PC-9 (cell line): ENCODE measurements at regions not wholly inside any gene's neighbourhood (a gene's known extent, or its start where the extent isn't known, plus 50 kb on each side); places are given as distances from the start of the nearest gene placed in this dataset.
"Not testable (repeated sequence)": the region's sequence is repeated elsewhere in the genome, so short reads cannot be mapped to it uniquely, and the experiment has no call there.

ENCODE experiments used
- BruUV-seq: library from RNA; stranded (reverse); fragments of 400-500 nt; replicated peaks from 2 replicates; lab custom pipeline; 2021; lab: Mats Ljungman, UMichigan
- CTCF ChIA-PET: fragments of 300-600 bp; sonication (Branson Sonifier 250); formaldehyde crosslinking; loops from one replicate; lab custom pipeline; 2022; ENCODE audit warnings: antibody characterized with exemption; lab: Charles Lee
- POLR2A ChIA-PET: fragments of 300-600 bp; sonication (Branson Sonifier 250); formaldehyde crosslinking; loops from one replicate; lab custom pipeline; 2022; ENCODE audit warnings: antibody characterized with exemption; ENCODE audit not compliant: unreplicated experiment; lab: Charles Lee
- DNase-seq, 2 experiments: peaks; one replicate each; pipeline versions ENCODE4 v3.0.0 to v3.0.0-alpha.2; 2015 to 2022; ENCODE audit warnings: mixed read lengths in 1 of 2
- H2AFZ ChIP-seq: fragments of 200-600 bp; sonication (generic); 2 replicates; pipeline ENCODE4 v1.8.1; 2017; ENCODE audit warnings: antibody characterized with exemption
- H3F3A ChIP-seq: fragments of 200-600 bp; sonication (generic); 2 replicates; pipeline ENCODE4 v1.8.1; 2017; ENCODE audit warnings: antibody characterized with exemption, mild to moderate bottlenecking, low read depth; ENCODE audit not compliant: insufficient read depth
- H3K27ac ChIP-seq: fragments of 200-600 bp; sonication (generic); 2 replicates; pipeline ENCODE4 v1.6.1; 2016; ENCODE audit warnings: mixed run types
- H3K27me3 ChIP-seq: fragments of 200-600 bp; sonication (generic); 2 replicates; pipeline ENCODE4 v1.6.1; 2016; ENCODE audit warnings: low read depth, mixed run types; ENCODE audit not compliant: insufficient read depth
- H3K36me3 ChIP-seq: fragments of 200-600 bp; sonication (generic); 2 replicates; pipeline ENCODE4 v1.6.1; 2016; ENCODE audit warnings: low read depth, mixed run types
- H3K4me1 ChIP-seq: fragments of 200-600 bp; sonication (generic); replicated peaks from 2 replicates; pipeline ENCODE4 v1.6.1; 2016; ENCODE audit warnings: mixed run types; ENCODE audit not compliant: insufficient read depth
- H3K4me2 ChIP-seq: fragments of 200-600 bp; sonication (generic); 2 replicates; pipeline ENCODE4 v1.6.1; 2017; ENCODE audit warnings: mixed run types
- H3K4me3 ChIP-seq: fragments of 200-600 bp; sonication (generic); 2 replicates; pipeline ENCODE4 v1.6.1; 2016; ENCODE audit warnings: mixed run types
- H3K79me2 ChIP-seq: fragments of 200-600 bp; sonication (generic); 2 replicates; pipeline ENCODE4 v1.6.1; 2017; ENCODE audit warnings: low read depth, mixed run types
- H3K9me2 ChIP-seq: fragments of 200-600 bp; sonication (generic); 2 replicates; pipeline ENCODE4 v1.8.1; 2017; ENCODE audit warnings: mild to moderate bottlenecking; ENCODE audit not compliant: insufficient read depth
- H3K9me3 ChIP-seq: fragments of 200-600 bp; sonication (generic); 2 replicates; pipeline ENCODE4 v1.8.1; 2016; ENCODE audit warnings: low read depth; ENCODE audit not compliant: insufficient read depth
- H4K20me1 ChIP-seq: fragments of 200-600 bp; sonication (generic); 2 replicates; pipeline ENCODE4 v1.8.1; 2017; ENCODE audit not compliant: insufficient read depth
- EZH2 ChIP-seq: fragments of 200-600 bp; sonication (generic); IDR thresholded peaks from 2 replicates; pipeline ENCODE4 v1.8.0; 2017; ENCODE audit warnings: antibody characterized with exemption, low read depth
- intact Hi-C: fragments of 100-400 bp; cut with micrococcal nuclease; formaldehyde crosslinking; loops from one replicate; pipeline ENCODE4 v1.10.0; 2022; ENCODE audit not compliant: unreplicated experiment
- TF ChIP-seq, protein P1 (sequence below): fragments of 200-600 bp; sonication (generic); conservative IDR thresholded peaks from 2 replicates; pipeline ENCODE4 v1.6.1; 2017; ENCODE audit warnings: mixed run types, antibody characterized with exemption, mild to moderate bottlenecking, moderate library complexity

DNA sequence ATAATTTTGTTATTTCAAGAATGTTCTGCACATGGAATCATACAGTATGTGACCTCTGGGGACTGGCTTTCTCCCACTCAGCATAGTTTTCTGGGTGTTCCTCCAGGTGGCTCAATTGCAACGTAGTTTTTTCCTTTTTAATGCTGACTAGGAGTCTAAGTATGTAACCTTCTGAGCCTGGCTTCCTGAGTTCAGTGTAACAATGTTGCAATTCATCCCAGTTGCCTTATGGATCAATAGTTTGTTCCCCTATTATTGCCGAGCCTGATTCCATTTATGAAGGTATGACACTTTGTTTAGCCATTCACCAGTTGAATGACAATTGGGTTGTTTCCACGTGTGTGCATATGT, 128.3 kb downstream of the CRYBB2 start:
- Histone ChIP-seq H3K36me3 (no peaks in the 10 kb centered on the region), H3K27me3 (no peaks in the 10 kb centered on the region), H2AFZ (no peak overlapping the region), H3K9me2 (no peaks in the 10 kb centered on the region), H3K9me3 (no peaks in the 10 kb centered on the region; the same call in 1 of the 2 replicates), H3F3A (no peaks in the 10 kb centered on the region), H3K4me1 (no peaks in the 10 kb centered on the region), H3K4me3 (no peak overlapping the region), H4K20me1 (no peaks in the 10 kb centered on the region), H3K4me2 (no peak overlapping the region), H3K79me2 (no peaks in the 10 kb centered on the region), H3K27ac (no peak overlapping the region)
- BruUV-seq = no TSS peak
- intact Hi-C loops = no loop called here
- no peak for DNase-seq
- no peak for TF ChIP-seq EZH2
- TF ChIP-seq, protein P1, sequence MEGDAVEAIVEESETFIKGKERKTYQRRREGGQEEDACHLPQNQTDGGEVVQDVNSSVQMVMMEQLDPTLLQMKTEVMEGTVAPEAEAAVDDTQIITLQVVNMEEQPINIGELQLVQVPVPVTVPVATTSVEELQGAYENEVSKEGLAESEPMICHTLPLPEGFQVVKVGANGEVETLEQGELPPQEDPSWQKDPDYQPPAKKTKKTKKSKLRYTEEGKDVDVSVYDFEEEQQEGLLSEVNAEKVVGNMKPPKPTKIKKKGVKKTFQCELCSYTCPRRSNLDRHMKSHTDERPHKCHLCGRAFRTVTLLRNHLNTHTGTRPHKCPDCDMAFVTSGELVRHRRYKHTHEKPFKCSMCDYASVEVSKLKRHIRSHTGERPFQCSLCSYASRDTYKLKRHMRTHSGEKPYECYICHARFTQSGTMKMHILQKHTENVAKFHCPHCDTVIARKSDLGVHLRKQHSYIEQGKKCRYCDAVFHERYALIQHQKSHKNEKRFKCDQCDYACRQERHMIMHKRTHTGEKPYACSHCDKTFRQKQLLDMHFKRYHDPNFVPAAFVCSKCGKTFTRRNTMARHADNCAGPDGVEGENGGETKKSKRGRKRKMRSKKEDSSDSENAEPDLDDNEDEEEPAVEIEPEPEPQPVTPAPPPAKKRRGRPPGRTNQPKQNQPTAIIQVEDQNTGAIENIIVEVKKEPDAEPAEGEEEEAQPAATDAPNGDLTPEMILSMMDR = no peak
- ChIA-PET POLR2A (no interaction called here), CTCF (no interaction called here)

DNA sequence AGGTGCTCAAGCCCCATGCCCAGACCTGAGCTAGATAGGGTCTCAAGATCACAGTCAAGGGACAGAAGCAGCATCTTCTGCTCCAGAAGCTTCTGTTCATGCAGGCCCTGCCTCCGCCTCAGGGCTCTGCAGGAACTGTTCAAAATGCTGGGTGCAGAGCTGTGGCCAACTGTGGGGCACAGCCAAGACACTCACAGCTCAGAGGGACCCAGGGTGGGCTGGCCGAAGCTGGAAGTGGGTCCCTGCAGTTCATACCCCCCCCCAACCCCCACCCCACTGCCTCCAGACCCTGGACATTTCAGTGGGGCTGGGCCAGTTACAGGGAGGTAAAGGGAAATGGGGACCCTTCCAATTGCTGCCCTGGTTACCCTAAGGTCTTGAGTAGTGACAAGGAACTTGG, 129.0 kb downstream of the CRYBB2 start:
- Histone ChIP-seq H3K36me3 (no peaks in the 10 kb centered on the region), H3K9me3 (no peaks in the 10 kb centered on the region; the same call in 1 of the 2 replicates), H3K4me1 (no peaks in the 10 kb centered on the region), H3K27me3 (no peaks in the 10 kb centered on the region), H3K27ac (no peak overlapping the region), H3F3A (no peaks in the 10 kb centered on the region), H3K4me2 (no peak overlapping the region), H2AFZ (no peak overlapping the region), H4K20me1 (no peaks in the 10 kb centered on the region), H3K4me3 (no peak overlapping the region), H3K9me2 (no peaks in the 10 kb centered on the region), H3K79me2 (no peaks in the 10 kb centered on the region)
- TF ChIP-seq, protein P1 = no peak
- no peak for TF ChIP-seq EZH2
- DNase-seq = no peak
- no TSS peak for BruUV-seq
- ChIA-PET POLR2A (no interaction called here), CTCF (no interaction called here)
- intact Hi-C loops = no loop called here

DNA sequence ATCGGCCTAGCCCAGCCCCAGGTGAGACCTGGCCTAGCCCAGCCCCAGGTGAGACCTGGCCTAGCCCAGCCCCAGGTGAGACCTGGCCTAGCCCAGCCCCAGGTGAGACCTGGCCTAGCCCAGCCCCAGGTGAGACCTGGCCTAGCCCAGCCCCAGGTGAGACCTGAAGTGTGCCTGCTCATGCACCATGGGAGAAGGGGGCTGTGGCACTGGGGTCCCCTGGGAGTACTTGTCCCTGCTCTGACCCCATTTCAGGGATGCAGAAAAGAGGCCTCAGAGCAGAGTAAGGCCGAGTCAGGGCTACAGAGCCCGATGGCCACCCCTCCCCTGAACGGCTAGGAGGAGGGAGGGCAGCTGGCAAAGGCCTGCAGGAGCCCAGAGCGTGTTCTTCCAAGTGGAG, 129.6 kb downstream of the CRYBB2 start:
- H3K4me3 ChIP-seq, H3K4me1 ChIP-seq, intact Hi-C loops, H4K20me1 ChIP-seq, H3K36me3 ChIP-seq, H3K9me2 ChIP-seq, BruUV-seq, H2AFZ ChIP-seq, DNase-seq, H3F3A ChIP-seq, H3K4me2 ChIP-seq, H3K27ac ChIP-seq, POLR2A ChIA-PET, CTCF ChIA-PET, H3K27me3 ChIP-seq, H3K79me2 ChIP-seq, H3K9me3 ChIP-seq: not testable (repeated sequence)

DNA sequence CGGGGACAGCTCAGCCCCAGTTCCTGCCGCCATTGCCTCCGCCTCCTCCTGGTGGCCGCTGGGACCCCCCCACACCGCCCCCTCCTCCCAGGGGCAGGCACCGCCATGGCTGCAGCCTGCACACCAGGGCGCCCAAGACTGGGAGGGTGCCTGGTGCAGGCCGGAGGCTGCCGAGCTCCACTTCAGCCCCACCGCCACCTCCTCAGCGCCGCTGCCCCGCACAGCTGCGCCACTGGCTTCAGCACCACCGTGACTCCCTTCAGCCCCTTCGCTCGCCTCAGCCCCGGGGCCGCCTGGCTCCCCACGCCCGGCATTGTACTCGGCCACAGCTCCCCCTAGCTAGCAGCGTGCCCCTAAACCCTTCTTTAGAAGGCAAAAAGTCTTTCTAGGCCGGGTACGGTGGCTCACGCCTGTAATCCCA, 131.1 kb downstream of the CRYBB2 start:
- H4K20me1 ChIP-seq = no peaks in the 10 kb centered on the region
- no peaks in the 10 kb centered on the region for H3K79me2 ChIP-seq
- H3K4me2 ChIP-seq = no peak overlapping the region
- H3K9me2 ChIP-seq = no peaks in the 10 kb centered on the region
- no peak overlapping the region for H2AFZ ChIP-seq
- no peaks in the 10 kb centered on the region for H3K36me3 ChIP-seq
- TF ChIP-seq EZH2 = no peak
- TF ChIP-seq, protein P1 = no peak
- no peak overlapping the region for H3K27ac ChIP-seq
- H3K4me3 ChIP-seq = no peak overlapping the region
- H3K4me1 ChIP-seq = no peaks in the 10 kb centered on the region
- intact Hi-C loops = loop anchor here (10.0 kb wide), 1 partner anchor 116 kb away; no protein-coding TSS in a partner anchor
- H3K27me3 ChIP-seq = no peaks in the 10 kb centered on the region
- no peaks in the 10 kb centered on the region for H3K9me3 ChIP-seq
- POLR2A ChIA-PET = interaction anchor here (0.6 kb wide), 1 partner anchor 1573 kb away, joined by 3 read pairs; no protein-coding TSS in a partner anchor
- DNase-seq = no peak
- CTCF ChIA-PET = no interaction called here
- H3F3A ChIP-seq = no peaks in the 10 kb centered on the region
- BruUV-seq = no TSS peak
